Panc1 (cell line): ENCODE measurements at regions not wholly inside any gene's neighbourhood (a gene's known extent, or its start where the extent isn't known, plus 50 kb on each side); places are given as distances from the start of the nearest gene placed in this dataset.

Experiments
- ATAC-seq: fragments of 200-7000 bp; cut with Tn5 transposase; 2 replicates; pipeline ENCODE4 v1.9.1; 2020; ENCODE audit warnings: mild to moderate bottlenecking, moderate library complexity
- BruUV-seq: library from RNA; stranded (reverse); fragments of 400-500 nt; replicated peaks from 2 replicates; lab custom pipeline; 2021; lab: Mats Ljungman, UMichigan
- CTCF ChIA-PET: fragments of 300-600 bp; sonication (Branson Sonifier 250); formaldehyde crosslinking; loops from one replicate; lab custom pipeline; 2022; ENCODE audit warnings: antibody characterized with exemption; lab: Charles Lee
- POLR2A ChIA-PET: fragments of 300-600 bp; sonication (Branson Sonifier 250); formaldehyde crosslinking; loops from one replicate; lab custom pipeline; 2022; ENCODE audit warnings: antibody characterized with exemption; lab: Charles Lee
- DNase-seq: peaks from one replicate; pipeline ENCODE4 v3.0.0-alpha.2; 2010; ENCODE audit warnings: low read depth, low spot score
- H3K27ac ChIP-seq: 2 replicates; pipeline ENCODE4 v1.5.1; 2011; ENCODE audit warnings: mild to moderate bottlenecking, low read length, inconsistent platforms
- H3K27me3 ChIP-seq: fragments of 200-500 bp; sonication (Bioruptor generic); 2 replicates; pipeline ENCODE4 v1.6.0; 2014; ENCODE audit warnings: low read length, inconsistent platforms; ENCODE audit not compliant: control insufficient read depth, insufficient read depth
- H3K36me3 ChIP-seq: fragments of 200-500 bp; sonication (Bioruptor generic); 2 replicates; pipeline ENCODE4 v1.5.1; 2014; ENCODE audit warnings: inconsistent platforms, mild to moderate bottlenecking, low read length, moderate library complexity; ENCODE audit not compliant: control insufficient read depth, insufficient read depth
- H3K4me1 ChIP-seq: 2 replicates; pipeline ENCODE4 v1.5.1; 2011; ENCODE audit warnings: inconsistent platforms, mild to moderate bottlenecking, low read length, moderate library complexity; ENCODE audit not compliant: control insufficient read depth, insufficient read depth
- H3K4me3 ChIP-seq, 2 experiments: 2 replicates each; pipeline ENCODE4 v1.5.1; 2011 to 2012; ENCODE audit warnings: low read depth in 2 of 2, low read length in 2 of 2, mild to moderate bottlenecking in 2 of 2, inconsistent platforms in 1 of 2, moderate library complexity in 1 of 2
- H3K9me3 ChIP-seq: fragments of 200-500 bp; sonication (Bioruptor generic); 2 replicates; pipeline ENCODE4 v1.5.1; 2014; ENCODE audit warnings: low read depth, mild to moderate bottlenecking, inconsistent platforms, low read length, moderate library complexity; ENCODE audit not compliant: control insufficient read depth, insufficient read depth
- POLR2AphosphoS5 ChIP-seq: IDR thresholded peaks from 2 replicates; pipeline ENCODE4 v1.6.1; 2012; ENCODE audit warnings: mild to moderate bottlenecking, low read depth, low read length, moderate library complexity
- SIN3A ChIP-seq: IDR thresholded peaks from 2 replicates; pipeline ENCODE4 v1.6.1; 2012; ENCODE audit warnings: low read depth, mild to moderate bottlenecking, low read length, moderate library complexity, borderline replicate concordance; ENCODE audit not compliant: insufficient read depth
- TCF7L2 ChIP-seq: IDR thresholded peaks from 2 replicates; pipeline ENCODE4 v1.6.1; 2011; ENCODE audit warnings: mild to moderate bottlenecking, low read depth, low read length, inconsistent platforms
- in situ Hi-C: cut with HindIII; loops from 2 replicates; pipeline ENCODE4 v1.10.0; 2016; ENCODE audit warnings: low sequenced_read_pairs, low pct_unique_long_range_greater_than_20kb
- intact Hi-C: fragments of 100-400 bp; cut with micrococcal nuclease; formaldehyde crosslinking; loops from one replicate; pipeline ENCODE4 v1.10.0; 2022; ENCODE audit not compliant: unreplicated experiment
- TF ChIP-seq, protein P1 (sequence below), 2 experiments: IDR thresholded peaks; 2 replicates each; pipeline ENCODE4 v1.6.1; 2011 to 2012; ENCODE audit warnings: low read depth in 2 of 2, control low read depth in 1 of 2, low read length in 1 of 2, mild to moderate bottlenecking in 1 of 2, moderate library complexity in 1 of 2; ENCODE audit not compliant: insufficient read depth in 1 of 2
- TF ChIP-seq, protein P2 (sequence below): fragments of 450-650 bp; IDR thresholded peaks from 2 replicates; pipeline ENCODE4 v1.5.1; 2017; ENCODE audit warnings: mild to moderate bottlenecking

DNA sequence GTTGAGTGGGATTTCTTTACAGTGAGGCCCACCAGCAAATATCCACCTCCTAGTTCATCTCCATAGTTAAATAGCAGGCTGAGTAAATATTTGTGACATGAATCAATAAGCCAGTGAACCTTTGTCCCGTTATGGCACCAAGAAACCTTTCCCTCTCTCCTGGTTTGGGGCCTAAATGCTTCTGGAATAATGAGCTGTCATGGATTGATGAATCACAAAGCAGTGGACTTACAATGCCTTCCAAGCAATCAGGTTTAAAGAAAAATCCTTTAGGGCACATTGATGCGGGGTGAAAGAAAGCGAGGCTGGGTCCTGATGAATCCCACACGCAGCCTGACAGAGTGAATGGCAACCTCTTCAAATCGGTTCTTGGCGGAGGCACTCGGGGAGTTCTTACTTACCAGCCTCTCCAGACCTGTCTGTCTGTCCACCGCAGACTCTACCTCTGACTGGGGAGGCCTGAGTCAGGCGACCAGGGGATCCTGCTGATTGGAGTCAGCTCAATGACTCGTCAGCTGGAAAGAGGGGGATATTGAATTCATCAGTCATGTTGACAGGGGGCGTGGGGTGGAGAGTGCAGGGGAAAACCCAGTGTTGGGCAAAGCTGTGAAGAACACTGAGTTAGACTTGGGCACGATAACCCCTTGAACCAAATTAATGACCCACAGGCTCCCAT is 247.3 kb downstream of the PLPP3 start:
- DNase-seq (no peak), ATAC-seq (no peak)
- intact Hi-C loops = no loop called here
- ChIA-PET POLR2A (no interaction called here), CTCF (interaction anchor here (0.7 kb wide), 1 partner anchor 99 kb away, joined by 3 read pairs; no protein-coding TSS in a partner anchor)
- in situ Hi-C loops = no loop called here
- no peaks in the 10 kb centered on the region for H3K27me3 ChIP-seq
- H3K4me1 ChIP-seq = no peaks in the 10 kb centered on the region
- H3K27ac ChIP-seq = no peak overlapping the region
- H3K9me3 ChIP-seq = no peaks in the 10 kb centered on the region
- H3K4me3 ChIP-seq = no peak overlapping the region
- TF ChIP-seq POLR2AphosphoS5 = no peak
- no peaks in the 10 kb centered on the region for H3K36me3 ChIP-seq
- no TSS peak for BruUV-seq

DNA sequence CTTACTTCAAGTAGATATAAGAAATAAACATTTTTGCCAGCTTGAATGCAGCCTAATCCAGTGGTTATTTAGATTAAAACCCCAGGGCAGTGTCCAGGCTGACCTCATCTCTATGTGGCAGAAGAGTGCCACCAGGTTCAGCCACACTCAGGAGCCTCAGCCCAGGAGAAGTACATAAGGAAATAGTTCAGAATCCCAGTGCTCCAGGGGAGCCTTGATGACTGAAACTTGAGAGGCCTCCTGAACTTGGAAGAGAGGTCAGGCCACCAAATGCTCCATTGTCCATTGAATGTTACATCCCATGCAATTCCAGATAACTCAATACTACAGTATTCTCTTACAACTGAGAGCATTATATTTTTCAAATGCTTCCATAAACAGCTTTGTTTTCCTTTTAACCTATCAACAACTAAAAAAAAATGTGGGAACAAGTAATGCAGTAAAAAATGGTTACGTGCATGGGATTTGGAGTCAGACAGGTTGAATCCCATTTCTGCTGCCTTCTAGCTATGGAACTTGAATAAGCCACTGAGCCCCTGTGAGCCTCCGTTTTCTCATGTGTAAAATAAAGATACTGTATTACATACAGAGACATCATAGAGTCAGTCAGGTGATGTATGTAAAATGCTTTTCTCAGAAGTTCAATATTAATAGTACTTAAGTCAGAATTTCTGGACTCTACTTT is 248.0 kb downstream of the PLPP3 start:
- no peaks in the 10 kb centered on the region for H3K27me3 ChIP-seq
- no peaks in the 10 kb centered on the region for H3K4me1 ChIP-seq
- H3K4me3 ChIP-seq = no peak overlapping the region
- in situ Hi-C loops = no loop called here
- no peak for ATAC-seq
- no peak overlapping the region for H3K27ac ChIP-seq
- no TSS peak for BruUV-seq
- intact Hi-C loops = no loop called here
- H3K9me3 ChIP-seq = no peaks in the 10 kb centered on the region
- CTCF ChIA-PET = interaction anchor here (0.7 kb wide), 1 partner anchor 100 kb away, joined by 3 read pairs; no protein-coding TSS in a partner anchor
- DNase-seq = no peak
- TF ChIP-seq POLR2AphosphoS5 (no peak), TCF7L2 (no peak), SIN3A (no peak)
- TF ChIP-seq, protein P1, sequence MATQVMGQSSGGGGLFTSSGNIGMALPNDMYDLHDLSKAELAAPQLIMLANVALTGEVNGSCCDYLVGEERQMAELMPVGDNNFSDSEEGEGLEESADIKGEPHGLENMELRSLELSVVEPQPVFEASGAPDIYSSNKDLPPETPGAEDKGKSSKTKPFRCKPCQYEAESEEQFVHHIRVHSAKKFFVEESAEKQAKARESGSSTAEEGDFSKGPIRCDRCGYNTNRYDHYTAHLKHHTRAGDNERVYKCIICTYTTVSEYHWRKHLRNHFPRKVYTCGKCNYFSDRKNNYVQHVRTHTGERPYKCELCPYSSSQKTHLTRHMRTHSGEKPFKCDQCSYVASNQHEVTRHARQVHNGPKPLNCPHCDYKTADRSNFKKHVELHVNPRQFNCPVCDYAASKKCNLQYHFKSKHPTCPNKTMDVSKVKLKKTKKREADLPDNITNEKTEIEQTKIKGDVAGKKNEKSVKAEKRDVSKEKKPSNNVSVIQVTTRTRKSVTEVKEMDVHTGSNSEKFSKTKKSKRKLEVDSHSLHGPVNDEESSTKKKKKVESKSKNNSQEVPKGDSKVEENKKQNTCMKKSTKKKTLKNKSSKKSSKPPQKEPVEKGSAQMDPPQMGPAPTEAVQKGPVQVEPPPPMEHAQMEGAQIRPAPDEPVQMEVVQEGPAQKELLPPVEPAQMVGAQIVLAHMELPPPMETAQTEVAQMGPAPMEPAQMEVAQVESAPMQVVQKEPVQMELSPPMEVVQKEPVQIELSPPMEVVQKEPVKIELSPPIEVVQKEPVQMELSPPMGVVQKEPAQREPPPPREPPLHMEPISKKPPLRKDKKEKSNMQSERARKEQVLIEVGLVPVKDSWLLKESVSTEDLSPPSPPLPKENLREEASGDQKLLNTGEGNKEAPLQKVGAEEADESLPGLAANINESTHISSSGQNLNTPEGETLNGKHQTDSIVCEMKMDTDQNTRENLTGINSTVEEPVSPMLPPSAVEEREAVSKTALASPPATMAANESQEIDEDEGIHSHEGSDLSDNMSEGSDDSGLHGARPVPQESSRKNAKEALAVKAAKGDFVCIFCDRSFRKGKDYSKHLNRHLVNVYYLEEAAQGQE (IDR thresholded peaks at IDR 0.05; ENCODE audit: insufficient read depth in 1 of 2, low read depth in 2 of 2, low read length in 1 of 2) = no peak
- TF ChIP-seq, protein P2, sequence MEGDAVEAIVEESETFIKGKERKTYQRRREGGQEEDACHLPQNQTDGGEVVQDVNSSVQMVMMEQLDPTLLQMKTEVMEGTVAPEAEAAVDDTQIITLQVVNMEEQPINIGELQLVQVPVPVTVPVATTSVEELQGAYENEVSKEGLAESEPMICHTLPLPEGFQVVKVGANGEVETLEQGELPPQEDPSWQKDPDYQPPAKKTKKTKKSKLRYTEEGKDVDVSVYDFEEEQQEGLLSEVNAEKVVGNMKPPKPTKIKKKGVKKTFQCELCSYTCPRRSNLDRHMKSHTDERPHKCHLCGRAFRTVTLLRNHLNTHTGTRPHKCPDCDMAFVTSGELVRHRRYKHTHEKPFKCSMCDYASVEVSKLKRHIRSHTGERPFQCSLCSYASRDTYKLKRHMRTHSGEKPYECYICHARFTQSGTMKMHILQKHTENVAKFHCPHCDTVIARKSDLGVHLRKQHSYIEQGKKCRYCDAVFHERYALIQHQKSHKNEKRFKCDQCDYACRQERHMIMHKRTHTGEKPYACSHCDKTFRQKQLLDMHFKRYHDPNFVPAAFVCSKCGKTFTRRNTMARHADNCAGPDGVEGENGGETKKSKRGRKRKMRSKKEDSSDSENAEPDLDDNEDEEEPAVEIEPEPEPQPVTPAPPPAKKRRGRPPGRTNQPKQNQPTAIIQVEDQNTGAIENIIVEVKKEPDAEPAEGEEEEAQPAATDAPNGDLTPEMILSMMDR = no peak
- POLR2A ChIA-PET = no interaction called here
- no peaks in the 10 kb centered on the region for H3K36me3 ChIP-seq
